Right lobe of liver (tissue), 4 donors: ENCODE measurements at regions not wholly inside any gene's neighbourhood (a gene's known extent, or its start where the extent isn't known, plus 50 kb on each side); places are given as distances from the start of the nearest gene placed in this dataset.

Experiments used
- CTCF ChIP-seq, 4 donors: fragments of 200-600 bp in 3 of 4; fragments of 450-650 bp in 1 of 4; IDR thresholded peaks; one replicate each; pipeline versions ENCODE4 v1.5.1 to v1.8.0; 2016 to 2022; ENCODE audit warnings: antibody characterized with exemption in 4 of 4, mild to moderate bottlenecking in 2 of 4
- POLR2A ChIP-seq: fragments of 450-650 bp; IDR thresholded peaks from one replicate; pipeline ENCODE4 v1.6.1; 2017; ENCODE audit warnings: antibody characterized with exemption, mild to moderate bottlenecking
- donor health status: DM: no; HTN: no; CAD: no.
- donor health status: DM: no; HTN: no; CAD: no.
- donor health status: DM: no; HTN: yes; CAD: no.

DNA sequence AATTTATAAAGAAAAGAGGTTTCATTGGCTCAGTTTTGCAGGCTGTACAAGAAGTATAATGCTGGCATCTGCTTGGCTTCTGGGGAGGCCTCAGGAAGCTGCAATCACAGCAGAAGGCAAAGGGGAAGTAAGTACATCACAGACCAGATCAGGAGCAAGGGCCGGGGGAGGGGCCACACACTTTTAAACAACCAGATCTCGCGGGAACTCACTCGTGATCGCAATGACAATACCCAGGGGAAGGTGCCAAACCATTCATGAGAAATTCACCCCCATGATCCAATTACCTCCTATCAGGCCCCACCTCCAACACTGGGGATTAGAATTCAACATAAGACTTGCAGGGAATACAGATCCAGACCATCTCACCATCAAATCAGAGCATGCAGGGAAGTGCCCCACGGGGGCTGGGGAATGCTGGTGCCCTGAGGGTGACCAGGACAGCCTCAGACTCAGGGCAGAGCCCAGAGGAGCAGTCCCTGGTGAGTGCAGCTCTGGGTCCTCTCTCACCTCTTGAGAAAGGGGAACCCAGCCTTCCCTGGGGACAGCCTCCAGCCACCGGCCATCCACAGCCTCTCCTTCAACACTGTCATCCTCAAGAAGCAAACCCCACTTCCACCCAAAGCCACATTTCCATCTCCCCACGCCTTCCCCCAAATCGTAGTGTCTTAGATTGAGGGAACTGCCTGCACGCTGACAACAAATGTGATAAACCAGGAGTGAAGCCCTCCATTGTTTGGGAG lies 80.7 kb downstream of the ANKRD60 start:
- TF ChIP-seq CTCF (IDR thresholded peaks at IDR 0.05), result no peak
- no peak for TF ChIP-seq POLR2A
